Adrenal gland (tissue), 5 donors: ENCODE measurements at regions not wholly inside any gene's neighbourhood (a gene's known extent, or its start where the extent isn't known, plus 50 kb on each side); places are given as distances from the start of the nearest gene placed in this dataset.

ENCODE experiments used
- POLR2A ChIP-seq, 2 donors: fragments of 450-650 bp; IDR thresholded peaks; one replicate each; pipeline ENCODE4 v1.6.1; 2017; ENCODE audit warnings: antibody characterized with exemption in 2 of 2, mild to moderate bottlenecking in 2 of 2, moderate library complexity in 1 of 2
- TF ChIP-seq, protein P1 (sequence below), 6 experiments: fragments of 450-650 bp in 4 of 6; fragments of 200-600 bp in 2 of 6; sonication (generic) in 1 of 6; IDR thresholded peaks; 1 replicate in 5 of 6; 2 replicates in 1 of 6; pipeline versions ENCODE4 v1.5.1 to v1.8.0; 2016 to 2021; ENCODE audit warnings: antibody characterized with exemption in 6 of 6, mild to moderate bottlenecking in 2 of 6, moderate library complexity in 1 of 6
- donor health status: DM: no; HTN: no; CAD: no.

DNA sequence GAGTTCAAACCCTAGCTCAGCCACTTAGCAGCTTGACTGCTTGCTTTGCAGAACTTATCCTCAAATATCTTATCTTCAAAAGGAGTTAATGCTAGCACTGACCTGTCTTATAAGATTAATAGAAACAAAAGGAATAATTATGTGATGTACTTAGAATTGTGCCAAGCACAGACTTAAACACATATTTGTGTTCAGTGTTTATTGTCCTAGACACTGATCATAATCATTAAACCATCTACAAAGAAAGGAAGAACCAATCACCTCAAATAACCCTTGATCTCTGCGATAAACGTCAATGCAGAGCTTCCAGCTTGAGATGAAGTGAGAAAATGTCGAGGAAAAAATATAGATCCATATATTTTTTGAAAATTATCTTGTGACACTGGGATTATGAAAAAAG lies 73.1 kb downstream of the ATXN7L3B start:
- TF ChIP-seq, protein P1, sequence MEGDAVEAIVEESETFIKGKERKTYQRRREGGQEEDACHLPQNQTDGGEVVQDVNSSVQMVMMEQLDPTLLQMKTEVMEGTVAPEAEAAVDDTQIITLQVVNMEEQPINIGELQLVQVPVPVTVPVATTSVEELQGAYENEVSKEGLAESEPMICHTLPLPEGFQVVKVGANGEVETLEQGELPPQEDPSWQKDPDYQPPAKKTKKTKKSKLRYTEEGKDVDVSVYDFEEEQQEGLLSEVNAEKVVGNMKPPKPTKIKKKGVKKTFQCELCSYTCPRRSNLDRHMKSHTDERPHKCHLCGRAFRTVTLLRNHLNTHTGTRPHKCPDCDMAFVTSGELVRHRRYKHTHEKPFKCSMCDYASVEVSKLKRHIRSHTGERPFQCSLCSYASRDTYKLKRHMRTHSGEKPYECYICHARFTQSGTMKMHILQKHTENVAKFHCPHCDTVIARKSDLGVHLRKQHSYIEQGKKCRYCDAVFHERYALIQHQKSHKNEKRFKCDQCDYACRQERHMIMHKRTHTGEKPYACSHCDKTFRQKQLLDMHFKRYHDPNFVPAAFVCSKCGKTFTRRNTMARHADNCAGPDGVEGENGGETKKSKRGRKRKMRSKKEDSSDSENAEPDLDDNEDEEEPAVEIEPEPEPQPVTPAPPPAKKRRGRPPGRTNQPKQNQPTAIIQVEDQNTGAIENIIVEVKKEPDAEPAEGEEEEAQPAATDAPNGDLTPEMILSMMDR (IDR thresholded peaks at IDR 0.05) = no peak
- no peak for TF ChIP-seq POLR2A (IDR thresholded peaks at IDR 0.05)
